22Rv1 (cell line): ENCODE measurements at regions not wholly inside any gene's neighbourhood (a gene's known extent, or its start where the extent isn't known, plus 50 kb on each side); places are given as distances from the start of the nearest gene placed in this dataset.
"Not testable (repeated sequence)": the region's sequence is repeated elsewhere in the genome, so short reads cannot be mapped to it uniquely, and the experiment has no call there.

Experiments used
- H3K27ac ChIP-seq: fragments of 450-650 bp; 2 replicates; pipeline ENCODE4 v1.5.1; 2017
- CTCF ChIP-seq: fragments of 450-650 bp; IDR thresholded peaks from 2 replicates; pipeline ENCODE4 v1.5.1; 2017; ENCODE audit warnings: mild to moderate bottlenecking
- ZFX ChIP-seq: fragments of 450-650 bp; IDR thresholded peaks from 2 replicates; pipeline ENCODE4 v1.6.1; 2017; ENCODE audit warnings: antibody characterized with exemption, borderline replicate concordance

GRCh38 chr4:60709061-60709460 is 491.1 kb upstream of the ADGRL3 start:
- TF ChIP-seq ZFX (no peak), CTCF (no peak)
- no peak overlapping the region for H3K27ac ChIP-seq

GRCh38 chr4:60718874-60719273 is 481.3 kb upstream of the ADGRL3 start:
- TF ChIP-seq CTCF (no peak), ZFX (no peak)
- H3K27ac ChIP-seq = no peak overlapping the region

- no peak overlapping the region for H3K27ac ChIP-seq
- no peak for TF ChIP-seq ZFX
- TF ChIP-seq CTCF = no peak
Measured at GRCh38 chr4:60721685-60722084, 478.4 kb upstream of the ADGRL3 start.

GRCh38 chr4:60723796-60724195 is 476.3 kb upstream of the ADGRL3 start:
- H3K27ac ChIP-seq = no peak overlapping the region
- no peak for TF ChIP-seq ZFX
- TF ChIP-seq CTCF = no peak

GRCh38 chr4:60724623-60725022 is 475.5 kb upstream of the ADGRL3 start:
- no peak for TF ChIP-seq CTCF
- no peak for TF ChIP-seq ZFX
- no peak overlapping the region for H3K27ac ChIP-seq

- no peak for TF ChIP-seq CTCF
- TF ChIP-seq ZFX = no peak
- no peak overlapping the region for H3K27ac ChIP-seq
Measured at GRCh38 chr4:60726779-60727178, 473.3 kb upstream of the ADGRL3 start.

- no peak overlapping the region for H3K27ac ChIP-seq
- TF ChIP-seq CTCF (no peak), ZFX (no peak)
Measured at GRCh38 chr4:60729194-60729593, 470.9 kb upstream of the ADGRL3 start.

- not testable (repeated sequence) for H3K27ac ChIP-seq
Measured at GRCh38 chr4:60729764-60730163, 470.4 kb upstream of the ADGRL3 start.
